ENCODE measurements at regions not wholly inside any gene's neighbourhood (a gene's known extent, or its start where the extent isn't known, plus 50 kb on each side); places are given as distances from the start of the nearest gene placed in this dataset.

DNA sequence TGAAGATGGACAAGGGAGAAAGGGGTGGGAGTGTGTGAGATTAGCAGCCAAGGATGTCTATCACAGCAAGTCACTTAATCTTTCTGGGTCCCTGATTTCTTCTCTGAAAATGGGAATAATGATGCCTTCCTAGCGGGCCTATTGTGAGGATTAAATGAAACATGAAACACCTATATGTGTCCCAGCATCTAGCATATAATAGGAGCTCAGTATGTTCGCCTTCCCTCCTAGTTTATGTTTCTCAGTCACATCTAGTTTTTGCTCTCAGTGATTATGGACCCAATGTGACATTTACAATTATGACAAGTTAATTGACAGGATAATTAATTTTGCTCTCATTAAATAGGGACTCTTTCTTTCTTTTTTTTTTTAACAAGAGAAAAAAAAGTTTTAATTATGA lies 252.9 kb downstream of the SNX13 start:
- TF ChIP-seq, protein P1, sequence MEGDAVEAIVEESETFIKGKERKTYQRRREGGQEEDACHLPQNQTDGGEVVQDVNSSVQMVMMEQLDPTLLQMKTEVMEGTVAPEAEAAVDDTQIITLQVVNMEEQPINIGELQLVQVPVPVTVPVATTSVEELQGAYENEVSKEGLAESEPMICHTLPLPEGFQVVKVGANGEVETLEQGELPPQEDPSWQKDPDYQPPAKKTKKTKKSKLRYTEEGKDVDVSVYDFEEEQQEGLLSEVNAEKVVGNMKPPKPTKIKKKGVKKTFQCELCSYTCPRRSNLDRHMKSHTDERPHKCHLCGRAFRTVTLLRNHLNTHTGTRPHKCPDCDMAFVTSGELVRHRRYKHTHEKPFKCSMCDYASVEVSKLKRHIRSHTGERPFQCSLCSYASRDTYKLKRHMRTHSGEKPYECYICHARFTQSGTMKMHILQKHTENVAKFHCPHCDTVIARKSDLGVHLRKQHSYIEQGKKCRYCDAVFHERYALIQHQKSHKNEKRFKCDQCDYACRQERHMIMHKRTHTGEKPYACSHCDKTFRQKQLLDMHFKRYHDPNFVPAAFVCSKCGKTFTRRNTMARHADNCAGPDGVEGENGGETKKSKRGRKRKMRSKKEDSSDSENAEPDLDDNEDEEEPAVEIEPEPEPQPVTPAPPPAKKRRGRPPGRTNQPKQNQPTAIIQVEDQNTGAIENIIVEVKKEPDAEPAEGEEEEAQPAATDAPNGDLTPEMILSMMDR (IDR thresholded peaks at IDR 0.05), result no peak
- no peak for TF ChIP-seq POLR2A (IDR thresholded peaks at IDR 0.05)
